HG03521 (cell line): ENCODE measurements at regions not wholly inside any gene's neighbourhood (a gene's known extent, or its start where the extent isn't known, plus 50 kb on each side); places are given as distances from the start of the nearest gene placed in this dataset.
"Not testable (repeated sequence)": the region's sequence is repeated elsewhere in the genome, so short reads cannot be mapped to it uniquely, and the experiment has no call there.

ENCODE experiments used
- ATAC-seq: cut with Tn5 transposase; IDR thresholded peaks from one replicate; pipeline ENCODE4 v1.9.1; 2021; ENCODE audit warnings: mild to moderate bottlenecking, moderate library complexity; ENCODE audit not compliant: unreplicated experiment

DNA sequence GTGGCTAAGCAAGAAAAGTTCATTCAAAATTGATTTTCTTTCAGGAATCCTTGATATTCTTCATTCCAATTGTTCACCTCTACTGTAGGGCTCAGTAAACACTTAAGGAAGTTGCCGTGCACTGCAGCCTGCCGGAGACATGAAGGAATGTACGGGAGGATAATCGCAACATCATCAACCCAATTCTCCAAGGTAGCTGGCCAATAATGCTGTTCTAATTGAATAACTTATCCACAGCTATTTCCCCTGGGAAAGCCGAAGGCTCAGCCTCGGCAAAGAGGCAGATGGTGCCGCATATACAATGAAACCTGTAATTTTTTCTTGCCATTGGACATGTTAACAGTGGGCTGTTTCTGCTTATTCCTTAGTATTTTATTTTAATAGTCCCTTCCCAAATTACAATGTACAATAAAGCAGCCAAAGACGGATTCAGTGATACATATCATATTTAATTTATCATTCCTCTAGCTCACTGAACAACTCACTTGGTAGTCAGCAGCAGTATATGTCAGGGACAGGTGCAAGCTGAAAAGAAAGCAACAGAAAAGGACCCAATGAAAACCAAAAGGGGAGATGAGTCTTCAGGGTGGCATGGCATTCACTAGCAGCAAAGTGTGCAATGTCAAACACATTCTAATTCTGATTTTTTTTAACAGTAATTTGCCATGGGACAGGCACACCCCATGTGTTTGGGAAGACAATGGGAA lies 420.5 kb upstream of the KLF12 start:
- no peak for ATAC-seq

GRCh38 chr13:74550039-74550438 lies 415.8 kb upstream of the KLF12 start:
- ATAC-seq, result no peak

GRCh38 chr13:74536649-74537048 lies 402.4 kb upstream of the KLF12 start:
- ATAC-seq, result not testable (repeated sequence)

DNA sequence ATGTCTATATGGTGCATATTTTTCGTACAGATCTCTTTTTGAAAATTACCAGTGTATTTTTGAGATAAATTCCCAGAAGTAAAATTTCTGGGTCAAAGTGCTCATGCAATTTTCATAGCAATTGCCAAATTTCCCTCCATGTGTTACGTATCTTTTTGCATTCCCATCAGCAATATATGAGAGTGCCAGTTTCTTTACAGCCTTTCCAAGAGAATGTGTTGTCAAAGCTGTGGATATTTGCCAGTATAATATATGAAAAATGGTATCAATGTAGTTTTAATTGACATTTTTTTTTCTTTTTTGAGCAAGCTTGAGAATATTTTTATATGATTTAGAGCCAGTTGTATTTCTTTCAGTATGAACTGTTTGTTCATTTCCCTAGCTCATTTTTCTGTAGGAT lies 399.0 kb upstream of the KLF12 start:
- ATAC-seq, result no peak

GRCh38 chr13:74530011-74530410 lies 395.8 kb upstream of the KLF12 start:
- ATAC-seq, result no peak

GRCh38 chr13:74528734-74529513 lies 394.7 kb upstream of the KLF12 start:
- ATAC-seq, result no peak

GRCh38 chr13:74523057-74523456 lies 388.9 kb upstream of the KLF12 start:
- ATAC-seq, result no peak

- ATAC-seq, result no peak
Measured at GRCh38 chr13:74511523-74511922, 377.3 kb upstream of the KLF12 start.

DNA sequence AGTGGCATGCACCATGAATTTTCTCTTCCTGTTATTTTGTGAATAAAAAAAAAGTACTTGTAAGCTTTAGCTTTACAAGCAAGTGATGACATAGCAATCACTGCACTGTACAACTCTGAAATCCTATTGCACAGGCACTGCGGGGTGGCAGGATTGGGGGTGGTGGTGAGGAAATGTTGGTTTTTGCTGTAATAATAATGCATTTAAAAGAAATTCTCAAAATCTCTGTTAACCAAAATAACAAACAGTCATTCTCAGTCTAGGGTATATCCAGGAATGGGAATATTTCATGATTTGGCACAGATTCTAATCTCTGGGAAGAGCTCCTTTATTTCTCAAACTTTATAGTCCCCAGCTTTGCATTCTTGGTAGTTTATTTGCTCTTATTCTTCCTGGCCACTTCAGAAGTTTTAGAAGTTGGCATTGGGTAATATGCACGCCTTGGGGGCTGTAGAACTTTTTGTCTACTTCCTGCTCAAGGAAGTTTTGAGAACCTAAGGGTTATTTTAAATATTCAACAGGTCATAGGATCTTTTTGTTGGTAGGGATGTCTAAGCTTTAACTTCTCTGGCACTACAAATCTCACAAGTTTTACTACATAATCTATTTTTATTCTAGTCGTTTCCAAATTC lies 353.0 kb upstream of the KLF12 start:
- ATAC-seq, result no peak

DNA sequence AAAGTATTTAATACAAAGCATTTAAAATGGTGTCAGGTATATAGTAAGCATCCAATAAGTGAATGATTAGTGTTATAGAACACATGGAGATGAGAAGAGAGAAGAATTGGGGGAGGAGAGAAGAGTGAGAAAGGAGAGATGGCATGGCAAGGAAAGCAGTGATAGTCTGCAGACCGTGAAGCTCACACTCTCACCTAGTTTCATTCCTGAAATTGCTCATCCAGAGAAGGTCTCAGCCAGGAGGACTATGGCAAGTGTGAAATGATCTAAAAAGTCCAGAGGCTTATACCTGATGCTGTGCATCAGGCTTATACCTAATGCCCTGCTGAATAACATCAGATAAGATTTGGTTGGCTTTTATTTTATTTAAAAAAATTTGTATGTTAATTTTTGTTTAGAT lies 351.6 kb upstream of the KLF12 start:
- ATAC-seq, result no peak

- no peak for ATAC-seq
Measured at GRCh38 chr13:74479124-74479523, 344.9 kb upstream of the KLF12 start.

DNA sequence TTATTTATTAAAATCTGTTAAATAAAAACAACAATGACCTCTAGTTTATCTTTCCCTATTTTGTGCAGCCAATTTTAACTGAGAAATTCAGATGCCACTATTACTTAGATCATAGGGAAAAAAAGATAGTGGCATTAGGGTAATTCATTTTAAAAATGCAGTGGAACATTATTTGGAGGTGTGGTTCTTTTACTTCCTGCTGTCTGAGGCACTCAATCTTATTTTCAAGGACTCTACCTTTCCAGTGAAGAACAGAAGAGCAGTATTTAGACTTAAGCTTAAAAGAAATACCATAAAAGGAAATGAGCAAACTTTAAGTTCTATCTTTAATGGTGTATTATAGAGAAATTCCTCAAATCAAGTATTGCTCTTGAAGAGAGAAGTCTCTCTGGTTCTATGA lies 342.6 kb upstream of the KLF12 start:
- ATAC-seq, result no peak

- no peak for ATAC-seq
Measured at GRCh38 chr13:74476365-74476764, 342.2 kb upstream of the KLF12 start.

GRCh38 chr13:74466864-74467263 lies 332.7 kb upstream of the KLF12 start:
- no peak for ATAC-seq

DNA sequence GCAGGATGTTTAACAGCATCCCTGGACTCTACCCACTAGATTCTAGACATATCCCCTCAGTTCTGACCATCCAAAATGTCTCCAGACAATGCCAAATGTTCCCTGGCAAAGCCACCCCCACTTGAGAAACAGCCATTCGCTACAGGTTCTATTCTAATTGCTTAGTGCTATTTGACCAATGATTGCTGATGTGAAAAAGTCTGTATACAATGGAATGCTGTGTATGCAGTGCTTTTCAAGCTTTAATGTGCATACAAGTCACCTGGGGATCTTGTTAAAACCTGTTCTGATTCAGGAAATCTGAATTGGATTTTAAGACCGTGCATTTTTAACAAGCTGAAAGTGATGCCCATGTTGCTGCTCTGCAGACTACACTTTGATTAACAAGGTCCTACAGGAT lies 331.8 kb upstream of the KLF12 start:
- no peak for ATAC-seq

- ATAC-seq, result no peak
Measured at GRCh38 chr13:74465271-74465670, 331.1 kb upstream of the KLF12 start.

- ATAC-seq, result no peak
Measured at GRCh38 chr13:74464670-74465069, 330.5 kb upstream of the KLF12 start.

GRCh38 chr13:74461011-74461410 lies 326.8 kb upstream of the KLF12 start:
- ATAC-seq, result no peak

- no peak for ATAC-seq
Measured at GRCh38 chr13:74452881-74453280, 318.7 kb upstream of the KLF12 start.

- no peak for ATAC-seq
Measured at GRCh38 chr13:74452176-74452575, 318.0 kb upstream of the KLF12 start.

- no peak for ATAC-seq
Measured at GRCh38 chr13:74450964-74451363, 316.8 kb upstream of the KLF12 start.

DNA sequence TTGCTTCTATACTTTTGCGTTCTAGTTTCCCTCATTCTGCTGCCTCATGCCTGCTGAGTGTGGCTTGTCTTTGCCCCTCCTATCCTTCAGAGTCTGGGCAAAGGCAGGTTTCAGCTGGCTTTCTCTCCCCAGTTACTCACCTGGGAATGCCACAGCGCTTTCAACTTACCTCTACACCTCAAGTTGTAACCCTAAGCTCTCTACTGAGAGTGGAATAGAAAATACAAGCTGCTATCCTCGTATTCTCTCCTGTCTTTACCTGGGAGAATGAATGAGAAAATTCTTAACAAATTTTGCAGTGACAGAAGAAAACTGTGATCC lies 316.3 kb upstream of the KLF12 start:
- no peak for ATAC-seq
